DND-41 (cell line): ENCODE measurements at regions not wholly inside any gene's neighbourhood (a gene's known extent, or its start where the extent isn't known, plus 50 kb on each side); places are given as distances from the start of the nearest gene placed in this dataset.

ENCODE experiments used
- ATAC-seq: fragments of 200-7000 bp; cut with Tn5 transposase; 3 replicates; pipeline ENCODE4 v1.9.1; 2021; ENCODE audit warnings: low read depth; ENCODE audit not compliant: insufficient read depth
- DNase-seq: peaks from one replicate; pipeline ENCODE4 v3.0.0-alpha.2; 2020
- H2AFZ ChIP-seq: 2 replicates; pipeline ENCODE4 v1.6.0; 2012; ENCODE audit warnings: low read depth, low read length
- H3K27ac ChIP-seq: 2 replicates; pipeline ENCODE4 v1.5.1; 2012; ENCODE audit warnings: low read length, inconsistent platforms
- H3K27me3 ChIP-seq: fragments of 200-600 bp; sonication (generic); 2 replicates; pipeline ENCODE4 v1.6.0; 2012; ENCODE audit warnings: low read length, mild to moderate bottlenecking, inconsistent platforms; ENCODE audit not compliant: insufficient read depth, poor library complexity
- H3K36me3 ChIP-seq: 2 replicates; pipeline ENCODE4 v1.5.1; 2012; ENCODE audit warnings: low read length, inconsistent platforms; ENCODE audit not compliant: insufficient read depth
- H3K4me1 ChIP-seq: 2 replicates; pipeline ENCODE4 v1.5.1; 2012; ENCODE audit warnings: mild to moderate bottlenecking, low read length; ENCODE audit not compliant: insufficient read depth
- H3K4me2 ChIP-seq: 2 replicates; pipeline ENCODE4 v1.6.0; 2012; ENCODE audit warnings: mild to moderate bottlenecking, moderate library complexity, low read length, inconsistent platforms; ENCODE audit not compliant: insufficient read depth
- H3K4me3 ChIP-seq, 2 experiments: fragments of 200-600 bp in 1 of 2; shearing (Covaris generic) in 1 of 2; 2 replicates each; pipeline ENCODE4 v1.5.1; 2012 to 2016; ENCODE audit warnings: inconsistent platforms in 2 of 2, low read length in 2 of 2, mild to moderate bottlenecking in 2 of 2, low read depth in 1 of 2, moderate library complexity in 1 of 2
- H3K79me2 ChIP-seq: 2 replicates; pipeline ENCODE4 v1.6.0; 2012; ENCODE audit warnings: low read length, inconsistent platforms; ENCODE audit not compliant: insufficient read depth
- H3K9ac ChIP-seq: 2 replicates; pipeline ENCODE4 v1.6.0; 2012; ENCODE audit warnings: low read depth, mild to moderate bottlenecking, inconsistent platforms, low read length, moderate library complexity
- H3K9me3 ChIP-seq: 2 replicates; pipeline ENCODE4 v1.5.1; 2012; ENCODE audit warnings: low read length, moderate library complexity, mild to moderate bottlenecking, inconsistent platforms; ENCODE audit not compliant: insufficient read depth, severe bottlenecking
- H4K20me1 ChIP-seq: 2 replicates; pipeline ENCODE4 v1.6.0; 2012; ENCODE audit warnings: low read length; ENCODE audit not compliant: insufficient read depth
- CTCF ChIP-seq: IDR thresholded peaks from 2 replicates; pipeline ENCODE4 v1.5.1; 2012; ENCODE audit warnings: borderline replicate concordance, low read length, moderate library complexity, mild to moderate bottlenecking; ENCODE audit not compliant: poor library complexity, severe bottlenecking; ENCODE audit errors: extremely low read depth
- EZH2 ChIP-seq: IDR thresholded peaks from 3 replicates; pipeline ENCODE4 v1.6.1; 2012; ENCODE audit warnings: borderline replicate concordance, low read depth, mild to moderate bottlenecking, moderate library complexity, low read length, inconsistent platforms; ENCODE audit not compliant: severe bottlenecking

- Histone ChIP-seq H3K9ac (no peak overlapping the region), H3K27ac (no peak overlapping the region), H3K4me2 (no peak overlapping the region), H3K27me3 (no peaks in the 10 kb centered on the region), H4K20me1 (no peaks in the 10 kb centered on the region), H3K4me1 (no peaks in the 10 kb centered on the region), H2AFZ (no peak overlapping the region), H3K4me3 (no peak overlapping the region), H3K79me2 (no peaks in the 10 kb centered on the region), H3K36me3 (no peaks in the 10 kb centered on the region), H3K9me3 (no peaks in the 10 kb centered on the region)
- no peak for TF ChIP-seq EZH2
- no peak for DNase-seq
- ATAC-seq, result no peak
Measured at GRCh38 chr10:64261092-64261491, 739.9 kb downstream of the REEP3 start.

DNA sequence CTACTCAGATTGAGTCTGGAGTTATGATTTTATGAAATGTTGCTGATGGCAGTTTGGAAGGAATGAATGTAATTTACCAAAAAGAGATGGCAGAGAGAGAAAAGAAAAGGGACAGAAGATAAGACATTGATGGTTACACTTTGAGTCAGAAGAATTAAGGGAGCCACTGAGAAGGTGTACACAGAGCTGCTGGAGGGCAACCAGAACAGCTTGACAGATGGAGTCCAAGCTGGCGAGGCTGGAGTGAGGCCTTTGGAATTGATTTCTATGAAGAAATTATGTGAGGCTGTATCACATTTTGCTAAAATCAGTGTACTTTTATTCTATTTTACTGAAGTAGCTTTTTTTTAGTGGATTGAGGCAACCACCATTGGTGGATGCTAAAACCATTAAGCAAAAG is 740.5 kb downstream of the REEP3 start:
- Histone ChIP-seq H3K36me3 (no peaks in the 10 kb centered on the region), H2AFZ (no peak overlapping the region), H3K9ac (no peak overlapping the region), H3K79me2 (no peaks in the 10 kb centered on the region), H3K27ac (no peak overlapping the region), H3K4me1 (no peaks in the 10 kb centered on the region), H3K9me3 (no peaks in the 10 kb centered on the region), H4K20me1 (no peaks in the 10 kb centered on the region), H3K27me3 (no peaks in the 10 kb centered on the region), H3K4me3 (no peak overlapping the region), H3K4me2 (no peak overlapping the region)
- ATAC-seq (no peak), DNase-seq (no peak)
- TF ChIP-seq EZH2, result no peak
- no peak for TF ChIP-seq CTCF

- Histone ChIP-seq H2AFZ (no peak overlapping the region), H3K9ac (no peak overlapping the region), H3K36me3 (no peaks in the 10 kb centered on the region), H4K20me1 (no peaks in the 10 kb centered on the region), H3K9me3 (no peaks in the 10 kb centered on the region), H3K4me3 (no peak overlapping the region), H3K27me3 (no peaks in the 10 kb centered on the region), H3K27ac (no peak overlapping the region), H3K4me1 (no peaks in the 10 kb centered on the region), H3K4me2 (no peak overlapping the region), H3K79me2 (no peaks in the 10 kb centered on the region)
- no peak for DNase-seq
- TF ChIP-seq EZH2 (no peak), CTCF (no peak)
- no peak for ATAC-seq
Measured at GRCh38 chr10:64265961-64266360, 744.8 kb downstream of the REEP3 start.

DNA sequence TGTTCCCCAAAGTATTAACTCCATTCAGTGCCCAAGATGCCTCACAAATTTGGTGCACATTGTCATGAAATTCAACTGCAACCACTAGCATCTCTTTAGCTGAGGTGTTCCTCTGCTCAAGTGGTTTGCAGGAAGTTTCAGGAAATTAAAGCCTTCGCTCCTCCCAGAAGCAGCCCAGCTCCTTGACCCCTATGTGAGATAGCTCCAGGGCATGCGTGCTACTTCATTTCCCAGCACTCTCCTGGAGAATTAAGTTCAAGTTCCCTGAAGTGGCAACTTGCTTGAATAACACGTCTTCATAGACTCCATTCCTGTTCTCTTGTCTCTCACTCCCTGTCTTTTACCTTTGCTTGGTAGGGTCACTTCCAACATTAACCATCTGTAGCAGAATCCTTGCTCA is 750.3 kb downstream of the REEP3 start:
- Histone ChIP-seq H3K9me3 (no peaks in the 10 kb centered on the region), H2AFZ (no peak overlapping the region), H3K27me3 (no peaks in the 10 kb centered on the region), H3K4me2 (no peak overlapping the region), H3K36me3 (no peaks in the 10 kb centered on the region), H3K4me1 (no peaks in the 10 kb centered on the region), H4K20me1 (no peaks in the 10 kb centered on the region), H3K79me2 (no peaks in the 10 kb centered on the region), H3K9ac (no peak overlapping the region), H3K27ac (no peak overlapping the region), H3K4me3 (no peak overlapping the region)
- TF ChIP-seq CTCF, result no peak
- no peak for TF ChIP-seq EZH2
- DNase-seq (no peak), ATAC-seq (no peak)
